RWPE1 (cell line): ENCODE measurements at regions not wholly inside any gene's neighbourhood (a gene's known extent, or its start where the extent isn't known, plus 50 kb on each side); places are given as distances from the start of the nearest gene placed in this dataset.

Experiments
- CTCF ChIA-PET: fragments of 350-600 bp; sonication (Branson Sonifier 250); formaldehyde crosslinking; extraction: SDS; loops from one replicate; lab custom pipeline; 2021; lab: Yijun Ruan, JAX
- POLR2A ChIA-PET: fragments of 400-600 bp; formaldehyde crosslinking; extraction: SDS; loops from one replicate; lab custom pipeline; 2020; ENCODE audit warnings: antibody characterized with exemption; ENCODE audit not compliant: low non-redundant PET; lab: Yijun Ruan, JAX
- DNase-seq: peaks from one replicate; pipeline ENCODE4 v3.0.0; 2012; ENCODE audit warnings: low spot score
- H3K27ac ChIP-seq: fragments of 450-650 bp; 2 replicates; pipeline ENCODE4 v1.5.1; 2017
- CTCF ChIP-seq: fragments of 450-650 bp; conservative IDR thresholded peaks from 2 replicates; pipeline ENCODE4 v1.5.1; 2017; ENCODE audit warnings: low read depth, mild to moderate bottlenecking

- no peak for DNase-seq
- no peak for TF ChIP-seq CTCF
- no peak overlapping the region for H3K27ac ChIP-seq
- POLR2A ChIA-PET = no interaction called here
- CTCF ChIA-PET = no interaction called here
Observed at GRCh38 chr3:120516136-120516535, 65.3 kb upstream of the FSTL1 start.

DNA sequence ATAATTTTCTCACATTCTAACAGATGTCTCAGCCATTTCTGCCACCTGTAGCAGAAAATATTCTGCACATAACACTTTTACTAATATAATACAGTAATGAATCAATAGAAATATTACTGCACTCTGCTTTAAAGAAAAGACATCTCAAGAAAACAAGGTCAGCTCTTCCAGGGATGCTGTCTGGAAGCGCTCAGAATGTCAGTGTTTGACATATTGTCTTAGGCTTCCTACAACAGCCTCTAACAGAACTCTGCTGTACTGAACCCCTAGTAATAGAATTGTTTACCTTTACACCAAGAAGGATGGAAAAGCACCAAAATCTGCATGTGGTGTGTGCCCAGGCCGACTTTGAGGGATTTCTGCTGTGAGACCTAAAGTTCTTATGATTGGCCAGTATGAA is 61.9 kb upstream of the FSTL1 start:
- POLR2A ChIA-PET = no interaction called here
- TF ChIP-seq CTCF = no peak
- CTCF ChIA-PET = interaction anchor here (1.0 kb wide), 1 partner anchor 46 kb away, joined by 3 read pairs; no protein-coding TSS in a partner anchor
- no peak overlapping the region for H3K27ac ChIP-seq
- no peak for DNase-seq

- ChIA-PET CTCF (interaction anchor here (0.6 to 1.0 kb wide), 3 partner anchors 16 to 853 kb away, joined by 3 to 4 read pairs (median 4); no protein-coding TSS in a partner anchor), POLR2A (no interaction called here)
- TF ChIP-seq CTCF = peak; percentile 39; the same call in 1 of the 2 replicates
- DNase-seq = peak; percentile 31
- H3K27ac ChIP-seq = no peak overlapping the region
Observed at GRCh38 chr3:120506828-120507774, 56.3 kb upstream of the FSTL1 start.

DNA sequence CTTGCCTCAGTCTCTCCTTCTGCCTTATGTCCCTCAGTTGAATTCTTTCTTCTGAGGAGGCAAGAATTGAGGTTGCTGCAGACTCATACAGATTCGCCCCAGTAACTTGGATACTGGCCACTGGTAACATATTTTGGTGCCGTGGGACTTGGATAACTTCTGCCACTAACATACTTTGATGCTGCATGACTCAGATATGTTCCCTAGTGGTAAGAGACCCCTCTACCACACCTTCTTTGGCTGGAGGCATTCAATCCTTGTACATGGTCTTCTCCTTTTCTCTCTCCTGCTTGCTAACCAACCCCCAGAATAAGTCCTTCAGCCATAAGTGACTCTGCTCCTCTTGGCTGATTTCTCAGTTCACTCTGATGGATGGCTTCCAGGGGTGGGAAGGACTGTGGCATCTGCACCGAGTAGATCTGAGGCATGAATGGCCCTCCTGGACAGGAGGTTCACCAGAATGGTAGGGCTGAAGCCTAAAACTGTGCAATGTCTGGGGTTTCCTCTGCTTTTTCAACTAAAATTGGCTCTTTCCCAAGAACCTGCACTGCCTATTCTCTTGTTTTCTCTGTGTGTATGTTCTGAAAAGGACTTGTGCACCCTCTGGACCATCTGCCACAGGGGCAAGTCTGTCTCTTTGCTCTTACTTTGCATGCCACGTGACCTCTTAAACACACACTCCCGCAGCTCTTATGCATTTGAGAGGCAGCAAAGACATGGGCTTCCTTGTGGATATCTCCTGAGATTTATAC is 55.5 kb upstream of the FSTL1 start:
- ChIA-PET POLR2A (no interaction called here), CTCF (no interaction called here)
- no peak overlapping the region for H3K27ac ChIP-seq
- no peak for TF ChIP-seq CTCF
- DNase-seq = no peak

GRCh38 chr3:120503727-120504616 is 53.2 kb upstream of the FSTL1 start:
- POLR2A ChIA-PET = no interaction called here
- DNase-seq = no peak
- no peak overlapping the region for H3K27ac ChIP-seq
- CTCF ChIA-PET = interaction anchor here (0.6 to 0.7 kb wide), 5 partner anchors 22 to 1348 kb away, joined by 3 to 7 read pairs (median 4); no protein-coding TSS in a partner anchor
- no peak for TF ChIP-seq CTCF

DNA sequence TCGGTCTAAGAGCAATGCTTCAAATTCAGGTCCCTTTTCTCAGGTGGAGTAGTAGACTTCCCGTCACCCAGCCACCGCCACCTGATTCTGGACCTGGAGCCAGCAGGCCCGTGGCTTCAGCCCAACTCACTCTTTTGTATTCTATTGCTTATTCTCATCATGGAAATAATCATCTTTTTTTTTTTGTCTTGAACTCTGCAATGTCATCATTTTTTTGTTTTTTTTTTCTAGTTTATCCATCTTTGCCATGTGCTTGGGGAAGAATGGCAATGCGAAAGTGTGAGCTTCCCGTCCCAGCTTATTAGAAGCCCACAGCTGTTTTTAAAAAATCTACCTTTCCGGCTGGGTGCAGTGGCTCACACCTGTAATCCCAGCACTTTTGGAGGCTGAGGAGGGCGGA is 51.3 kb upstream of the FSTL1 start:
- no peak for TF ChIP-seq CTCF
- H3K27ac ChIP-seq = no peak overlapping the region
- ChIA-PET CTCF (no interaction called here), POLR2A (no interaction called here)
- DNase-seq = no peak
